Activated CD4-positive, alpha-beta T cell treated with anti-CD3 and anti-CD28 coated beads for 48 hours (primary cell): ENCODE measurements at regions not wholly inside any gene's neighbourhood (a gene's known extent, or its start where the extent isn't known, plus 50 kb on each side); places are given as distances from the start of the nearest gene placed in this dataset.
"Not testable (repeated sequence)": the region's sequence is repeated elsewhere in the genome, so short reads cannot be mapped to it uniquely, and the experiment has no call there.

Source experiments
- DNase-seq: peaks from one replicate; pipeline ENCODE4 v3.0.0-alpha.2; 2020

- DNase-seq, result no peak
These were observed 246.7 kb downstream of the FGFR2 start for GRCh38 chr10:121351540-121351939.

GRCh38 chr10:121352231-121352855 lies 245.9 kb downstream of the FGFR2 start:
- DNase-seq, result no peak

GRCh38 chr10:121355161-121355560 lies 243.1 kb downstream of the FGFR2 start:
- DNase-seq, result no peak

GRCh38 chr10:121356183-121356582 lies 242.1 kb downstream of the FGFR2 start:
- no peak for DNase-seq

GRCh38 chr10:121357401-121357800 lies 240.8 kb downstream of the FGFR2 start:
- DNase-seq, result no peak

- DNase-seq, result no peak
These were observed 236.2 kb downstream of the FGFR2 start for GRCh38 chr10:121362026-121362425.

GRCh38 chr10:121365566-121365965 lies 232.7 kb downstream of the FGFR2 start:
- no peak for DNase-seq

- DNase-seq, result no peak
These were observed 229.8 kb downstream of the FGFR2 start for GRCh38 chr10:121368347-121369025.

- DNase-seq, result no peak
These were observed 228.6 kb downstream of the FGFR2 start for GRCh38 chr10:121369616-121370015.

- DNase-seq, result no peak
These were observed 226.4 kb downstream of the FGFR2 start for GRCh38 chr10:121371836-121372235.

GRCh38 chr10:121373411-121373810 lies 224.8 kb downstream of the FGFR2 start:
- no peak for DNase-seq

GRCh38 chr10:121374121-121374520 lies 224.1 kb downstream of the FGFR2 start:
- no peak for DNase-seq

GRCh38 chr10:121375172-121375571 lies 223.1 kb downstream of the FGFR2 start:
- no peak for DNase-seq

GRCh38 chr10:121378251-121378801 lies 219.9 kb downstream of the FGFR2 start:
- DNase-seq, result no peak

GRCh38 chr10:121379013-121379412 lies 219.2 kb downstream of the FGFR2 start:
- DNase-seq, result no peak

- no peak for DNase-seq
These were observed 218.0 kb downstream of the FGFR2 start for GRCh38 chr10:121380211-121380610.

GRCh38 chr10:121382029-121382520 lies 216.2 kb downstream of the FGFR2 start:
- not testable (repeated sequence) for DNase-seq

GRCh38 chr10:121385136-121385535 lies 213.1 kb downstream of the FGFR2 start:
- DNase-seq, result no peak

GRCh38 chr10:121392657-121393056 lies 205.6 kb downstream of the FGFR2 start:
- DNase-seq, result no peak

- DNase-seq, result no peak
These were observed 204.7 kb downstream of the FGFR2 start for GRCh38 chr10:121393522-121393921.

GRCh38 chr10:121400507-121400906 lies 197.7 kb downstream of the FGFR2 start:
- DNase-seq, result not testable (repeated sequence)

- DNase-seq, result no peak
These were observed 194.7 kb downstream of the FGFR2 start for GRCh38 chr10:121403527-121403926.

- DNase-seq, result no peak
These were observed 193.6 kb downstream of the FGFR2 start for GRCh38 chr10:121404611-121405010.

- no peak for DNase-seq
These were observed 193.1 kb downstream of the FGFR2 start for GRCh38 chr10:121405096-121405495.
